HCEC 1CT (cell line): ENCODE measurements at regions not wholly inside any gene's neighbourhood (a gene's known extent, or its start where the extent isn't known, plus 50 kb on each side); places are given as distances from the start of the nearest gene placed in this dataset.
"Not testable (repeated sequence)": the region's sequence is repeated elsewhere in the genome, so short reads cannot be mapped to it uniquely, and the experiment has no call there.

Experiments
- DNase-seq: peaks from one replicate; pipeline ENCODE4 v3.0.0-alpha.2; 2017

- DNase-seq: not testable (repeated sequence)
These were observed 311.2 kb upstream of the SOX4 start for GRCh38 chr6:21282360-21282759.

GRCh38 chr6:21284166-21284565 lies 309.4 kb upstream of the SOX4 start:
- DNase-seq: no peak

- no peak for DNase-seq
These were observed 308.8 kb upstream of the SOX4 start for GRCh38 chr6:21284706-21285105.

- DNase-seq: no peak
These were observed 299.4 kb upstream of the SOX4 start for GRCh38 chr6:21294144-21294543.

- no peak for DNase-seq
These were observed 297.9 kb upstream of the SOX4 start for GRCh38 chr6:21295506-21296240.

- no peak for DNase-seq
These were observed 295.9 kb upstream of the SOX4 start for GRCh38 chr6:21297665-21298064.

GRCh38 chr6:21299216-21299615 lies 294.3 kb upstream of the SOX4 start:
- DNase-seq: no peak

- DNase-seq: no peak
These were observed 293.1 kb upstream of the SOX4 start for GRCh38 chr6:21300439-21300838.

GRCh38 chr6:21305893-21306332 lies 287.6 kb upstream of the SOX4 start:
- DNase-seq: peak; percentile 50

GRCh38 chr6:21306546-21306945 lies 287.0 kb upstream of the SOX4 start:
- no peak for DNase-seq

GRCh38 chr6:21309807-21310221 lies 283.7 kb upstream of the SOX4 start:
- no peak for DNase-seq

- no peak for DNase-seq
These were observed 282.9 kb upstream of the SOX4 start for GRCh38 chr6:21310568-21311140.

- no peak for DNase-seq
These were observed 281.4 kb upstream of the SOX4 start for GRCh38 chr6:21312118-21312517.

- no peak for DNase-seq
These were observed 275.9 kb upstream of the SOX4 start for GRCh38 chr6:21317642-21318041.

GRCh38 chr6:21321076-21321475 lies 272.5 kb upstream of the SOX4 start:
- no peak for DNase-seq

- DNase-seq: no peak
These were observed 272.0 kb upstream of the SOX4 start for GRCh38 chr6:21321531-21321930.

GRCh38 chr6:21323577-21323976 lies 270.0 kb upstream of the SOX4 start:
- no peak for DNase-seq

GRCh38 chr6:21325201-21325856 lies 268.2 kb upstream of the SOX4 start:
- no peak for DNase-seq

- no peak for DNase-seq
These were observed 266.0 kb upstream of the SOX4 start for GRCh38 chr6:21327326-21328112.

GRCh38 chr6:21331235-21331634 lies 262.3 kb upstream of the SOX4 start:
- no peak for DNase-seq

- DNase-seq: no peak
These were observed 261.5 kb upstream of the SOX4 start for GRCh38 chr6:21332077-21332476.

GRCh38 chr6:21332660-21333059 lies 260.9 kb upstream of the SOX4 start:
- DNase-seq: no peak

- no peak for DNase-seq
These were observed 259.8 kb upstream of the SOX4 start for GRCh38 chr6:21333715-21334114.
